Fibroblast of villous mesenchyme (primary cell): ENCODE measurements at regions not wholly inside any gene's neighbourhood (a gene's known extent, or its start where the extent isn't known, plus 50 kb on each side); places are given as distances from the start of the nearest gene placed in this dataset.
"Not testable (repeated sequence)": the region's sequence is repeated elsewhere in the genome, so short reads cannot be mapped to it uniquely, and the experiment has no call there.

Source experiments
- DNase-seq: peaks from one replicate; pipeline ENCODE4 v3.0.0-alpha.2; 2010; ENCODE audit warnings: low read depth
- H3K4me3 ChIP-seq: 2 replicates; pipeline ENCODE4 v1.5.1; 2011; ENCODE audit warnings: low read depth, mild to moderate bottlenecking, low read length
- CTCF ChIP-seq: IDR thresholded peaks from 2 replicates; pipeline ENCODE4 v1.5.1; 2012; ENCODE audit warnings: low read depth, mild to moderate bottlenecking, low read length; ENCODE audit not compliant: insufficient read depth

- TF ChIP-seq CTCF: no peak
- H3K4me3 ChIP-seq: no peak overlapping the region
- no peak for DNase-seq
Measured at GRCh38 chr12:53867216-53868012, 71.2 kb upstream of the HOXC13 start.

GRCh38 chr12:53868511-53868986, 70.1 kb upstream of the HOXC13 start:
- H3K4me3 ChIP-seq: no peak overlapping the region
- TF ChIP-seq CTCF: no peak
- DNase-seq: no peak

GRCh38 chr12:53869500-53869899, 69.1 kb upstream of the HOXC13 start:
- no peak for DNase-seq
- no peak overlapping the region for H3K4me3 ChIP-seq
- TF ChIP-seq CTCF: no peak

GRCh38 chr12:53870117-53870516, 68.5 kb upstream of the HOXC13 start:
- no peak for TF ChIP-seq CTCF
- no peak overlapping the region for H3K4me3 ChIP-seq

GRCh38 chr12:53871367-53871766, 67.3 kb upstream of the HOXC13 start:
- no peak for TF ChIP-seq CTCF
- no peak overlapping the region for H3K4me3 ChIP-seq
- DNase-seq: no peak

More at GRCh38 chr12:53870117-53870516, 68.5 kb upstream of the HOXC13 start:
- no peak for DNase-seq

GRCh38 chr12:53872367-53872766, 66.3 kb upstream of the HOXC13 start:
- no peak for DNase-seq
- no peak for TF ChIP-seq CTCF

GRCh38 chr12:53877961-53878360, 60.7 kb upstream of the HOXC13 start:
- not testable (repeated sequence) for DNase-seq

More at GRCh38 chr12:53872367-53872766, 66.3 kb upstream of the HOXC13 start:
- no peak overlapping the region for H3K4me3 ChIP-seq

More at GRCh38 chr12:53877961-53878360, 60.7 kb upstream of the HOXC13 start:
- H3K4me3 ChIP-seq: not testable (repeated sequence)
